HL-60 (cell line): ENCODE measurements at regions not wholly inside any gene's neighbourhood (a gene's known extent, or its start where the extent isn't known, plus 50 kb on each side); places are given as distances from the start of the nearest gene placed in this dataset.

Experiments
- GABPA ChIP-seq: IDR thresholded peaks from 2 replicates; pipeline ENCODE4 v1.6.1; 2012; ENCODE audit warnings: low read depth
- POLR2AphosphoS5 ChIP-seq: IDR thresholded peaks from 2 replicates; pipeline ENCODE4 v1.6.1; 2012; ENCODE audit warnings: low read depth
- SPI1 ChIP-seq: IDR thresholded peaks from 2 replicates; pipeline ENCODE4 v1.6.1; 2012; ENCODE audit warnings: low read depth, mild to moderate bottlenecking, borderline replicate concordance
- TF ChIP-seq, protein P1 (sequence below): IDR thresholded peaks from 2 replicates; pipeline ENCODE4 v1.6.1; 2012; ENCODE audit warnings: low read depth; ENCODE audit not compliant: insufficient replicate concordance
- TF ChIP-seq, protein P2 (sequence below): IDR thresholded peaks from one replicate; pipeline ENCODE4 v1.5.1; 2011; ENCODE audit warnings: low read length, control low read depth, inconsistent platforms; ENCODE audit not compliant: insufficient read depth

DNA sequence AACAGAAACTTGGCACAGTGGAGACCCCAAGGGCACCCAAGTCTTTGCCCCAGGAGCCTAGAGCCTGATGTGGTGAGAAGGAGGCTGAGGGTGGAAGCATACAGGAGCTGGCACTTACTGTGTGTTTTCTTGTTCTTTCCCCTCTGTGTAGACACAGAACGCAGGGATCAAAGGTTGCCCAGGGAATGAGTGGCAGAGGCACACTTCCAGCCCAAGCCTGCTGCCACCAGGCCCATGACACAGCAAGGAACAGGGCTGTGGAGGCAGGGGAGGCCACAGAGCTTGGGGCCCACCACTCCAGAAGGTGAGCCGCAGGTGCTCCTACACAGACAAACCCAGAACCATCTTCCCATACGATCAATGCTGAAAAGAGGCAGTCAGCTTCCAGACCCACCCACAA lies 73.9 kb upstream of the S1PR3 start:
- TF ChIP-seq, protein P1, sequence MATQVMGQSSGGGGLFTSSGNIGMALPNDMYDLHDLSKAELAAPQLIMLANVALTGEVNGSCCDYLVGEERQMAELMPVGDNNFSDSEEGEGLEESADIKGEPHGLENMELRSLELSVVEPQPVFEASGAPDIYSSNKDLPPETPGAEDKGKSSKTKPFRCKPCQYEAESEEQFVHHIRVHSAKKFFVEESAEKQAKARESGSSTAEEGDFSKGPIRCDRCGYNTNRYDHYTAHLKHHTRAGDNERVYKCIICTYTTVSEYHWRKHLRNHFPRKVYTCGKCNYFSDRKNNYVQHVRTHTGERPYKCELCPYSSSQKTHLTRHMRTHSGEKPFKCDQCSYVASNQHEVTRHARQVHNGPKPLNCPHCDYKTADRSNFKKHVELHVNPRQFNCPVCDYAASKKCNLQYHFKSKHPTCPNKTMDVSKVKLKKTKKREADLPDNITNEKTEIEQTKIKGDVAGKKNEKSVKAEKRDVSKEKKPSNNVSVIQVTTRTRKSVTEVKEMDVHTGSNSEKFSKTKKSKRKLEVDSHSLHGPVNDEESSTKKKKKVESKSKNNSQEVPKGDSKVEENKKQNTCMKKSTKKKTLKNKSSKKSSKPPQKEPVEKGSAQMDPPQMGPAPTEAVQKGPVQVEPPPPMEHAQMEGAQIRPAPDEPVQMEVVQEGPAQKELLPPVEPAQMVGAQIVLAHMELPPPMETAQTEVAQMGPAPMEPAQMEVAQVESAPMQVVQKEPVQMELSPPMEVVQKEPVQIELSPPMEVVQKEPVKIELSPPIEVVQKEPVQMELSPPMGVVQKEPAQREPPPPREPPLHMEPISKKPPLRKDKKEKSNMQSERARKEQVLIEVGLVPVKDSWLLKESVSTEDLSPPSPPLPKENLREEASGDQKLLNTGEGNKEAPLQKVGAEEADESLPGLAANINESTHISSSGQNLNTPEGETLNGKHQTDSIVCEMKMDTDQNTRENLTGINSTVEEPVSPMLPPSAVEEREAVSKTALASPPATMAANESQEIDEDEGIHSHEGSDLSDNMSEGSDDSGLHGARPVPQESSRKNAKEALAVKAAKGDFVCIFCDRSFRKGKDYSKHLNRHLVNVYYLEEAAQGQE = no peak
- TF ChIP-seq, protein P2, sequence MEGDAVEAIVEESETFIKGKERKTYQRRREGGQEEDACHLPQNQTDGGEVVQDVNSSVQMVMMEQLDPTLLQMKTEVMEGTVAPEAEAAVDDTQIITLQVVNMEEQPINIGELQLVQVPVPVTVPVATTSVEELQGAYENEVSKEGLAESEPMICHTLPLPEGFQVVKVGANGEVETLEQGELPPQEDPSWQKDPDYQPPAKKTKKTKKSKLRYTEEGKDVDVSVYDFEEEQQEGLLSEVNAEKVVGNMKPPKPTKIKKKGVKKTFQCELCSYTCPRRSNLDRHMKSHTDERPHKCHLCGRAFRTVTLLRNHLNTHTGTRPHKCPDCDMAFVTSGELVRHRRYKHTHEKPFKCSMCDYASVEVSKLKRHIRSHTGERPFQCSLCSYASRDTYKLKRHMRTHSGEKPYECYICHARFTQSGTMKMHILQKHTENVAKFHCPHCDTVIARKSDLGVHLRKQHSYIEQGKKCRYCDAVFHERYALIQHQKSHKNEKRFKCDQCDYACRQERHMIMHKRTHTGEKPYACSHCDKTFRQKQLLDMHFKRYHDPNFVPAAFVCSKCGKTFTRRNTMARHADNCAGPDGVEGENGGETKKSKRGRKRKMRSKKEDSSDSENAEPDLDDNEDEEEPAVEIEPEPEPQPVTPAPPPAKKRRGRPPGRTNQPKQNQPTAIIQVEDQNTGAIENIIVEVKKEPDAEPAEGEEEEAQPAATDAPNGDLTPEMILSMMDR = no peak
- TF ChIP-seq POLR2AphosphoS5 = no peak
- no peak for TF ChIP-seq GABPA
- no peak for TF ChIP-seq SPI1
